Activated CD4-positive, alpha-beta T cell treated with anti-CD3 and anti-CD28 coated beads for 1 hour (primary cell): ENCODE measurements at regions not wholly inside any gene's neighbourhood (a gene's known extent, or its start where the extent isn't known, plus 50 kb on each side); places are given as distances from the start of the nearest gene placed in this dataset.

ENCODE experiments used
- DNase-seq: peaks from one replicate; pipeline ENCODE4 v3.0.0-alpha.2; 2020

DNA sequence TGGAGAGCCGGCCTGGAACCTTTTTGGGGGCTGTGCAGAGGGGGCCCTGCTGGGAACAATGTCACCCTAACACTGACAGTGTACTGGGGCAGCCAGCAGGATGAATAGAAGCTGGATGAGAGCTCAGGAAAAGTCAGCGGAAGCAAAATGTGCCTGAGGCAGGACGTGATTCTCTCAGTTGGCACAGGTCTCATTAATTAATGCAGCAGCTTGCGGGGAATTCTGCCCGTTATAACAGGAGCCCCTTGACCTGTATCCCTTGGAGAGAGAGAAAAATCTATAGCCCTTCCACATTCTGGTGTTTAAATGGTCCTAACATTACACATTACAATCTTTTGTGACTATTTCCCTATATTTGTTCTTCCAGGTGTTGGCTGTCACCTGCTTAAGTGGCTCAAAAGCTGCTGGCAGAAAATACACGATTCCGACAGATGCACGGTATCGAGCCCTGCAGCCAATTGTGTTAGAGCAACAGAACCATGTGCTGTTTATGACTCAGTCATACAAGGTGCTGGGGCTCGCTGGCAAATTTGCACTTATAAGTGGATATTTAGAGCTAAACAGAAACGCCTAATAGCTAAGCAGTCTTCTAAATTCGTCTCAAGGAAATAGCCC is 854.7 kb downstream of the AACS start:
- no peak for DNase-seq

DNA sequence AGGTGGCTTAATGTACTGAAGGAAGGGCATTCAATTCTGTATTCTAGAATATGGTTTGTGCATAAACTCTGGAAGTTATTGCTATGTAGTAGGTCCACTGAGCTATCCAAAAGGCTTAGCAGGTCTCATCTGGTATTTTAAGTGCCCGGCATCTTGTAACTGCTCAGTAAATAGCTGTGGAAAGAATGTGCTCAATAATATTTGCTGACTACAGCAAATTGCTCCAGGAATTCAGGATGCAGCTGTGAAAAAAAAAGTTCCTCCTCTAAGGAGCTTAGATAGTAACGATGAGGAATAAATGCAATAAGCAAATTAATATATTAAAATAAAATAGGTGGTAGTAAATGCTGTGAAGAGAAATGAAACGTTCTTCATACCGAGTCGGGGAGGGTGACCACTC is 857.1 kb downstream of the AACS start:
- no peak for DNase-seq

DNA sequence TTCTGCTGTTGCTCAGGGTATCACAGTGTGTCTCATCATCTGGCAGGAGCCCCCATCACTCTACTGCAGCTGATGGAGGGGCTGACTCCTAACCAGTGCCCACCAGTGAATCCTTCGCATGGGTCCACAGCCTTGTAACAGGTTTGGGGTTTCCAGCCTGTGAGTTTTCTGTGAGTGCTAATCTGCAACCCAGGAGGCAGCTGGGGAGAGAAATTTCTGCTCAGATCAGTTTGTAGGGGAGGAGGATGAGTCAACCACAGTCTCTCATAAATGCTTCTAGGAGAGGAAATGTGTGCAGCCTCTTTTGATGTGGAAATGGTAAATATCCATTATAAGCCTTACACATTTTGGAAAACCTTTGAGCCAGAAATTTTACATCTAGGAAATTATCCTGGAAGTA is 871.3 kb downstream of the AACS start:
- no peak for DNase-seq

DNA sequence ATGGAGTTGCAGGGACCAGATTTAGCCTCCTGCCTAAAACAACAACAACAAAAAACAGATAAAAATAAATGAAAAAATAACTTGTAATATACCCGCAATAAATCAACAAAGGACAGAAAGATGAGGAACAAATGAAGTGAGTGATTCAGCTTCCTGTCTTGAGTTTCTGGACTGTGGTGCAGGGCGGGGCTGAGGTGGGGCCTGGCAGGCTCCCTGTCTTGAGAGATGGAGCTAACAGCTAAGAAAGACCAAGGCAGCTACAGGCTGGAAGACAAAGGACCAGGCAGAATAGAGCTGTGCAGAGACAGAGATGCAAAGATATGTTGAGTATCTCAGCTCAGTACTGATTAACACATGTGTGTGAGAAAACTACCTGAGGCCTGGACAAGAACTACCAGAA is 879.2 kb downstream of the AACS start:
- no peak for DNase-seq

DNA sequence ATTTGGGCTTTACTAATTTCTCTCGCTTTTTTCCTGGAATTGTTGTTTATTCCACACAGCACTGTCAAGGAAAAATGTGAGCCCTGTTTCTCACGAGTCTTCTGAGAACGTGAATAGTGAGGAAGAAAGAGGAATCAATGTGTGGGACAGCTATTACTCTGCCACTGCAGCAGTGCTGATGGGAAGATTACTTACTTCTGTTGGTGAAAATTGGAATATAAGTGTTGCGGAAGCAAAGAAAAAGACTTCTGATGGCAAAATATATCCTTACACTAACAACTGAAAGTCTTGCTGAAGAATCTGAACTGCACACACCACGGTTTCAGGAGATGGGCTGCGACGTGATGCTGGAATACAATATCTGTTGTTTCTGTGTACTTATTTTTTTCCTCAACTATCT is 884.2 kb downstream of the AACS start:
- DNase-seq = no peak

DNA sequence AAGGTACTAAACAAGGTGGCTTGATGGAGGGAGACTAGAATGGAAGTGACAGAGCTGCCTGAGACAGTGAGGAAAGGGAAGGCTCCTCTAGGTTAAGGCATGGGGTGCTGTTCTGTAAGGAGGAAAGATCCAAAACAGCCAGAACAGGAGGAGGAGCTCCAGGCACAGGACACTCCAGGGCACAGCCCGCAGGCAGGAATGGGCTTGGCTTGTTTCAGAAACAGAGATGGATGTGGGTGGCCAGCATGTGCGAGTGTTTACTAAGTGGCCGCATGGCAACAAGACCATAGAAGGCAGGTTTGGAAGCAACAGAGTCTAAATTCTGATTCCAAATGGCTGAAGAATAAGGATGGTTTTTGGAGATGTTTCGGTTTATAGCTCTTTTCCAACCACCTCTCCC is 889.1 kb downstream of the AACS start:
- DNase-seq = no peak

DNA sequence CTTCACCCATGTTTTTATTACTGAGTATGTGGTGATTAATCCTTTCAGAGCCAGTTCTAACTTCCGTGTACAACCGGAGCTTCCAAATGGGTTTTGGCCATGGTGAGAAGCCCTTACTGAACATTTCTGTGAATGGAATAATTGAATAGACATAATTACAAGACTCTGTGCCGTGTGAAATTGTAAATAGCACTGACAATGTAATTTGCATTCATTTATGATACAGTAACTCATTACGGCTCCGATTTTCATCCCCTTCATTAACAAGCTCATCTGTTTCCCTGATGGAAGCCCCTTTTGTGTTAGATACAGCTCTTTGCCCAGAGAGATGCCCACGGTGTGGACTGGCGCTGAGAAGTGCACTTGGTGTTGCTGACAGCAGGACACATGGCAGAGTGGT is 891.0 kb downstream of the AACS start:
- DNase-seq = no peak

DNA sequence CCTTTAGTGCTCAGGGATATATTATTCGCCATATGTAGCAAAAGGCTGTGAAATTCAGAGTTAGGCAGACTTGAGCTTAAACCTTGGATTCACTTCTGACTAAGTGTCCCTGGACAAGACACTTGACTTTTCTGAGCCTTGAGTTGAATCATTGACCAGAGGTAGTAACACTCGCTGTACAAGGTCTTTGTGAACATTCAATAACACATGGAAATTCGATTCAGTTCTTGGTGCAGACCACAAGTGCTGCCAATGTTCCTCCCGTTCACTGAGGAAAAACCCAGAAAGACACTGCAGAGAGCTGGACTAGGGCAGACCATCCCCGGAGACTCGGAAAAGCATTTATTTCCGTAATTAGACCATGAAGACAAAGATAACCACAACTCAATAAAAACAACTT is 901.4 kb downstream of the AACS start:
- DNase-seq = no peak

DNA sequence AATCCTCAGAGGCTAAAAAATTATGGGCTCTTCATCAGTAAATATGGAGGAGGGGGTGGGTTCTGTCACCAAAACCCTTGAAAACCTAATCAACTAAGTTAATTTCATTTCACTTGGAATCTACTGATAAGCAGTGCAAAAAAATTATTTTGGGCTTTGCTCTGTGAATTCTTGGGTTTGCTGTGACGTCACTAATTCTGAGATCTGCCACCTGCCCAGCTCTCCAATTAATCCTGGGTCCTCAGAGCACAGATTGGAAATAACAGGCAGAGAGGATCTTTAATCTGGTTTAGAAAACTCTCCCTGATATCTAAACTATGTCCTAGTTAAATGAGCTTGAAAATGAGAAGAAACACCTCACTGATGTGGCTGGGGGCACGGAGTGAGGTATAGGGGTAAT is 903.2 kb downstream of the AACS start:
- DNase-seq = no peak

DNA sequence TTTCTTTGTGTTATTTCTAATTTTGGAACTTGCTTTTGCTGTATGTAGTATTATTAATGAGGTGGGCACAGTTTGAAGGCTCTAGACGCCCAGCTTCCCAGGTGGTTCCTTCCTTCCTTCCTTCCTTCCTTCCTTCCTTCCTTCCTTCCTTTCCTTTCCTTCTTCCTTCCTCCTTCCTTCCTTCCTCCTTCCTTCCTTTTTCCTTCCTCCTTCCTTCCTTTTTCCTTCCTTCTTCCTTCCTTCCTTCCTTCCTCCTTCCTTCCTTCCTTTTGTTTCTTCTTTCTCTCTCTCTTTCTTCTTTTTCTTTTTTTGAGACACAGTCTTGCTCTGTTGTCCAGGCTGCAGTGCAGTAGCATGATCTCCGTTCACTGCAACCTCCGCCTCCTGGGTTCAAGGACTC is 906.7 kb downstream of the AACS start:
- no peak for DNase-seq

DNA sequence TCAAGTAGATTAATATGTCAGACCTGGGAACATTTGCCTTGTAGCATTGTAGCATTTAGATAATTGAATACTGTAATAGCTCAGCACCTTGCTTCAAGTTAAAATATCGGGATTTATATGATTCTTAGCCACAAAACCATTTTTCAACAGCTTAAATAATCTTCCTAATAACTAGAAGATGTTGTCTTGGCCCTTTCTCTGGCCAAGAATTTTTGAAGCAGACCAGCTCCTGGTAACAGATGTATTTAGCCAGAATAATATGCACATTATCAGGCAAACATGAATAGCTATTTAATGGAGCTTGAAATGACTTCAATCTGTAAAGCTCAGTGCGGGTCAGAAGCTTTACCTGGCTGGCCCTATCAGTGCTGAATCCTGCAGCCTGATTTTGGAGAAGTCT is 913.1 kb downstream of the AACS start:
- no peak for DNase-seq

DNA sequence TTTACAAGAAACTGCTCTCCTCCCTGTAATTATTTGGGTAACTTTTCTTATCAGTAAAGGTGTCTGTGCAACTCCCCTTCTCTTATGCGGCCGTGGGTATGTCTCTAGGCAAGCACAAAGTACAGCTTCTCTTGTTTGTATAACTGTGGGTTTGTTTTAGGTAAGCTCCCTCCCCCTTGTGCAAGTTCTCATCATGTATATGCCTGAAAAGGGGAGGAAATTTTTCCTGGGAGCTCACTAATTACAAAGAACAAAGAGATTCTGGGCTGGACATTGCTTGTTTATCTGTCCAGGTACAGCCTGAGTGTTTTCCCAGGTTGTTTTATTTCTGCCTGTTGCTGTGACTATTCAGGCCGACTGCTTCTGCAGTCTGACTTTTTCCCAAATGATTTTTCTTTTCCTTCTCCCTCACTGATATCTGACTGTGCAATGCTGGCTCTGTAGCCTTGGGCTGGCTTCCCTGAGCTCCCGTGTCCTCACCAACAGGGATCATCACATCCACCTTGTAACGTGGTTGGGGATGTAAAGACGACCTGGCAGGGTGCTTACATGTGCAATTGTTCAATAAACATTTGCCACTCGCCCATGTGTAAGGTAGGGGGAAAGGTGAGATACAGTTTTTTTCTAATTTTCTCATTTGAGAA is 916.5 kb downstream of the AACS start:
- DNase-seq = no peak

DNA sequence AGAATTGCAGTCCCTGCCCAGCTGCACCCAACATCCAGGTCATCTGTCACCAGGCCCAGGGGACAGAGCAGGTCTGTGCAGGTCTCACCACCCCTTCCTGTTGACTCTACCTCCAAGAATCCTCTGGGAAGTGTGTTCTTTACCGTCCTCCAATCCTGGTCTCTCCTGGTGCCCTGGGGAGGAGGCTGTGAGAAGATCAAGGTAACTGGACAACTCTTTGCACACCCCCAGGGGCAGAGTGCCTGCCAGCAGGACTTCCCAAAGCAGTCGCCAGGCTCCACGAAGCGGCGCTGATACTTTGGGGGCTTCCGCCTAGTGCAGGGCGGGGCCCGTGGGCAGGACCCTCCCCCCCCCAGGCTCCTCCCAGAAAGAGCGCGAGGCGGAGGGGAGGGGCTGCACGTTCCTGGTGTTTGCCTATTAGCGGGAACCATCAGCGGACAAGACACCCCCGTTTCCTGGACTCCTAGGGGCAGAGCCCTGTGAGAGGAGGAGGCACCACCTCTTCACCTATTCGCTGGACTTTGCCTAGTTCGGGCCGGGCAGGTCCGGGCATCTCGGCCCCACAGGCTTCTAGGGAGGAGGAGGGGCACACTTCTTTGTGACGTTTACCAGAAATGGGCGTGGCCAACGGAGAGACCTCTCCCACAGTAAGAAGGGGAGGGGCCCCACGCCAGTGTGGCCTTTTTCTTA is 918.0 kb downstream of the AACS start:
- DNase-seq = no peak

DNA sequence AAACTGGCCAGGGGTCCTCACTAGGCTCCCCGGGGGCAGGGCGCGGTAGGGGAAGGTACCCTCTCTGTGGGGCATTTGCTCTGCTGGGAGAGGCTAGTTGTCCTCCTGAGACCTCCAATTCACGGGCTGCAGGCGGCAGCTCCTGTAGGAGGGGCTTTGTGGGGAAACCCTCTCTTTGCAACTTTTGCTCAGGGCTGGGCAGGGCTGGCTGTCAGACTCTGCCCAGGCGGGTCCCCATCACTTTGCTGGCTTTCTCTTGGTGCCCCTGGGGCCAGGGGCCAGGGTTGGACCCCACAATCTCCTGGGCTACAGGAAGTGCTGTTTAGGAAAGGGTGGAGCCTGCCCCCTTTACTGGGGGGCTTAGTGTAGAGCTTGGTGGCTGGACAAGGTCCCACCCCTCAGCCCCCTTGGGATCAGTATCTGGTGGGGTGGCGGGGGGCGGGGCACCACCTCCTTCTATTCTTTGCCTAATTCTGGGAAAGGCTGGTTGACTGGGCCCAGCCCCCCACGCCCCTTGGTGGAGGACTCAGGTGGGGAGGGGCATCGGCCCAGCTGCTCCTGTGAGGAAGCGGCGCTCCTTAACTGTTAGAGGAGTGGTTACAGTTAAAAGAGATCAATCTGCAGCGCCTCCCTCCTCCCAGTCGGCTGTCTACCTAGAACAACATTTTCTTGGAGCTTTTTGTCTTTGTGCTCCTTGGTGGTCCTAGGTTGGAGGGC is 918.7 kb downstream of the AACS start:
- no peak for DNase-seq

DNA sequence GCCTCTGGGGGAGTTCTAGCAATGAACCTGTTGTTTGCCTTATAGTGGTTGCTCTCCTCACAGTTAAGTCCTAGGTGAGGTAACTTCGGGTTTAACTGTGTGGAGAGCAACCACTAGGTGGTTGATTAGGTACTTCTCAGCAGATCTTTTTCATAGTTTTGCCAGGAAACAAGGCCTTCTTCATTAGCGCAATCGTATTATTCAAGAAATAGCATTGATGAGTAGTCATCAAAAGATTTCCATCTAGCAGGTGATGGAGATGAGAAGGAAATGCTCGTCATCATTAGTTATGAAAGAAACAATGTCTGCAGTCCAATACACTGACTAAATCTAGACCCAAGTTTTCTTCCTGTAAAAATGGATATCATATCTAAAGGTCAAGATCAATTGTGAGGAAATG is 923.3 kb downstream of the AACS start:
- DNase-seq = no peak

DNA sequence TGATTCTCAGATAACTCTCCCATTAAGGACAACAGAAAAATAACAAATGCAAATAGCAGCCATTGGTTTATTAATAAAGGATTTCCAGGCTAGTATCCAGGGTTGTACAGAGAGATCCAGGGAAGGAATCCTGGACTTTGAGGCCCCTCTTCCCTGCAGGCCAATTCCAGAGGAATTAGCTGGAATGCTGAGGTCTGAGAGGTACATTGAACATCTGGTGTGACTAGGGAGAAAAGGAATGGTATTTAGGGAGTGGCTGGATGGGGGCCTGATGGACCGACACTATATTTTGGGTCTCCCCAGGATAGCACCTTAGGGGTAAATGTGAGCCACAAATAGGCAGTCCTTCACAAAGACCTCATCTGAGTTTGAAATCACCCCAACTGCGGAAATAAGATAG is 924.5 kb downstream of the AACS start:
- no peak for DNase-seq

DNA sequence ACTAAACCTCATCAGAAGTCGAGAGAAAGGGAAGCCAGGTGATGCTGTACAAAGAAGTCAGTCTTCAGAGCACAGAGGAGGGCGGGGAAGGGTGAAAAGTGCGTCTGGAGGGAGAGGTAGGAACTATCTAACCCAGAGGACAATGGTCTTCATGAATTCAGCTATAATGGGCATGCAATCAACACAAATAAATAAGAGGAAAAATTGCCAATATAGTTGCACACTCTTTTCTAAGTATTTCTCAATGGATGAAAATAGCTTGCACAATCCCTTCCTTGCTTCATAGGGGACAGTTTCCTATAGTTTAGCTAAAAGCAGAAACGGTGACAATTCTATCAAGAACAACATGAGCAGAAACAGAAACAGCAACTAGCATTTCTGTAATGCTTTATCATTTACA is 931.2 kb downstream of the AACS start:
- DNase-seq = no peak

DNA sequence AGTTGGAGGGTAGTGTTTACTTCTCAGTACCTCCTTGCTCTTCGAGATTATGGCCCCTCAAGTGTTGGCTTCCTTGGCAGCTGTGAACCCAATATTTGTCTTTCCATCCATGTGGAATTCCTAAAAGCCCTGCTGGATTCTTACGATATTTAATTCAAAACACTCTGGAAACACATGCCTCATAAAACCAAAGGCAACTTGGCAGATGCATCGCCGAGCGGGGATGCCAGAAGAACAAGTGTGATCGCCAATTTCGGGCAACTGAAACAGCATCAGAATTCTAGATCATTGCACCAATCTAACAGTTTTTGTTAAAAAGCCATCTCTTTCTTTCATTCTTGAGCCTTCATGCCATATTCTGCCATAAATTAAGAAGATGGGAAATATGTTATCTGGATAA is 934.4 kb downstream of the AACS start:
- no peak for DNase-seq

DNA sequence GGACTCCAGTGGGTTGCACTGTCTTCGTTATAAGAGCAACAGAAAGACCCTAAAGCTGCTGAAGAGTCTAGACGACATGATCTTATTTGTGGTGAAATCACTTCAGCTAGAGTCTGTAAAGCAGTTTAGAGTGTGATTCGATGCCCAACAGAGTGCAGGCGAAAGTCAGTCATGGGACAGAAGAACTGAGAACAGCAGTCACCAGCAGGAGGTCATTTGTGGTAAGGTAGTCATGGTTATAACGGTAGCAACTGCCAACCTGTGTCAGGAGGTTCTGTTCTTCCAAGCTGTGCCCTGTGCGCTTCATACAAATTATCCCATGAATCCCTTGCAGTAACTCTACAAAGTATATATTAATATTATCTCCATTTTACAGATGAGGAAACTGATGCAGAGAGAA is 954.1 kb downstream of the AACS start:
- no peak for DNase-seq

DNA sequence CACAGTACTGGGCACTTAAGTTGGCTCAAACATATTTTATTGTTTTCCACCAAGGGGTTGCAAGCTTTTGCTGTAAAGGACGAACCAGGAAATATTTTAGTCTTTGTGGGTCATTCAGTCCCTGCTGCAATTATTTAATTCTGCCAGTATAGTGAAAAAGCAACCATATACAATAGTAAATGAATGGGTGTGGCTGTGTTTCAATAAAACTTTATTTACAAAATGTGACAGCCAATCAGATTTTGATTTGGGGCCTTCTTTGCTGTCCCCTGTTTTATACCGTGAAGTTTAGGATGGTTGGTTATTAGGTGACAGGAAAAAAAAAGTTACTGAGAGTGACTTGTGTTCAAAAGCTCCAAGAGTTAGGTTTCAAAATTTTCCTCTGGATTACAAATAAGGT is 956.4 kb downstream of the AACS start:
- no peak for DNase-seq

DNA sequence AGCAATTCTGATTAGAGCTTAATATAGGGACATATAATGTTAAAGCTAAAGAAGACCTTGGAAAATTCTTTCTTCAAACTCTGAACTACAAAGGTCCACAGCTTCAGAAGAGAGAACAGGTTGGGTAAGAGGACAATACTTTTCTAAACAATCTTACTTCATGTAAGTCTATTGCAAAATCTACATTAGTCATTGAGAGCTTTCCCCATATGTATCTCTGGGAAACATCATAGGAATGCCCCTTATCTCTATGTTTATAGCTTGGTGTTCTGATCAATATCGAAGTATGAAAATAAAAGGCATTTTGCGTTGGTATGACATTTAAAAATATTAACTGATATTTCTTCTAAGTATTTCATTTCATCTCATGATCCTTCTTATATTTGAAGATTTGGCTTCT is 962.6 kb downstream of the AACS start:
- no peak for DNase-seq

DNA sequence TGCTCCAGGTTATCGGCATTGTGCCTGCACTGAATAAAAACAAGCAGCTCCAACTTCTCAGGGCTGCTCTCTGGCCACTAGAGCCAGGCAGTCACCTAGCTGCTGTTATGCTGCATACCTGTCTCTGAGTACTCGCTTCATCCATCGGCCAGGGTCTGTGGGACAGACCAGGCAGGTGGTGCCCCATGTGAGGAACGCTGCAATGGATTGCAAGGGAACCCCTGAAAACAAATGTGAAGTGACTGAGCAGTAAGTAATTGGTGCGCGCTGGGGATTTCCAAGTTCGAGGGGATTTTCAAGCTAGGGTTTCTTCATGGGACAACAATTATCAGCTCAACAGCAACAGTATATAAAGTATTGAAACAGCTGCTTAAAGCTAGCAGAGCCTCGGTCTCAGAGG is 965.3 kb downstream of the AACS start:
- no peak for DNase-seq

DNA sequence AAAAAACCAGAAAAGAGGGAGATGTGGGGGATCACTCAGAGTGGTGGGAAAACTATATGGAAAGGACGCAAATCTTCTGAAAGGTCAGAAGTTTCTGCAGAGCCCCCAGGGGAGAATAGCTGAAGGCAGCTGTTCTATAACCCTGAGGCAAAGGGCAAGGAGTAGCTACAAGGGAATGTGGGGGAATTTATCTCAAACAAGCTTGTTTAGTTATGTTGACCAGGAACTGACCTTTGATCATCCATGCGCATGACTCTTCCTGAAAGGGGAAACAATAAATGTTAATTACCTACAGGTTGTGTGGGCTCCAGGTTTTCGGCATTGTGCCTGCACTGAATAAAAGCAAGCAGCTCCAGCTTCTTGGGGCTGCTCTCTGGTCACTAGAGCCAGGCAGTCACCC is 968.5 kb downstream of the AACS start:
- DNase-seq = no peak

DNA sequence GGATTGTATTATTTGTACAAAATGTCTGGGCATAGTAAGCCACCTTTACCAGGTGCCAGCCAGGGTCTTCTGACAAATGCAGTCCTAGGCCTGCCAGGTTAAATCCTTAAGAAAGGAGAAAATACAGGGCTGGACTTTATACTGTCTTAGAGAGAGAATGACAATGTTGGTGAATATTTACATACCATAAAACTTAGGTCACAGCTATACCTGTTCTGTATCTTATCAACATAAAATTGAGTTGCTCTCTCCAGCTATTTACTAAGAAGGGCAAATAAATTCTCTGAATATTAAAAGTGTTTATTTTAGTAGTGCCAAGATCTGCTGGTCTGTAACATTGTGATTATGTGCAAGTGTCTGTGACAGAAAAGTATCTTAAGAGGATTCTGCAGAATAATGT is 971.1 kb downstream of the AACS start:
- DNase-seq = no peak
